OCI-LY3 (cell line): ENCODE measurements at regions not wholly inside any gene's neighbourhood (a gene's known extent, or its start where the extent isn't known, plus 50 kb on each side); places are given as distances from the start of the nearest gene placed in this dataset.
A peak's percentile ranks its signal among the peaks of the same experiment; 100 is the strongest.
"Not testable (repeated sequence)": the region's sequence is repeated elsewhere in the genome, so short reads cannot be mapped to it uniquely, and the experiment has no call there.

ENCODE experiments used
- H2AFZ ChIP-seq: fragments of 200-600, 300-600 bp; shearing (Covaris generic); 2 replicates; pipeline ENCODE4 v1.6.0; 2014; ENCODE audit warnings: antibody characterized with exemption, low read depth, low read length
- H3K27ac ChIP-seq: fragments of 200-600, 300-600 bp; sonication (generic); 2 replicates; pipeline ENCODE4 v1.5.1; 2014; ENCODE audit warnings: mild to moderate bottlenecking, low read length, moderate library complexity, mixed read lengths
- H3K27me3 ChIP-seq: fragments of 200-600, 300-600 bp; sonication (generic); 2 replicates; pipeline ENCODE4 v1.6.1; 2014; ENCODE audit warnings: low read depth, low read length, mixed read lengths
- H3K36me3 ChIP-seq: fragments of 200-600, 300-600 bp; sonication (generic); replicated peaks from 2 replicates; pipeline ENCODE3; 2014; ENCODE audit warnings: low read depth, low read length, mixed read lengths
- H3K4me1 ChIP-seq: fragments of 300-600, 200-600 bp; sonication (generic); 2 replicates; pipeline ENCODE4 v1.6.1; 2014; ENCODE audit warnings: low read length, mixed read lengths
- H3K4me2 ChIP-seq: fragments of 200-600, 300-600 bp; sonication (generic); 2 replicates; pipeline ENCODE4 v1.6.1; 2014; ENCODE audit warnings: low read length, mixed read lengths
- H3K4me3 ChIP-seq: fragments of 300-600, 200-600 bp; sonication (generic); 2 replicates; pipeline ENCODE4 v1.5.1; 2014; ENCODE audit warnings: antibody characterized with exemption, mild to moderate bottlenecking, low read length, moderate library complexity
- H3K79me2 ChIP-seq: fragments of 300-600, 200-600 bp; shearing (Covaris generic); 2 replicates; pipeline ENCODE4 v1.6.1; 2014; ENCODE audit warnings: mild to moderate bottlenecking, low read length, mixed read lengths
- H3K9ac ChIP-seq: fragments of 300-600, 200-600 bp; shearing (Covaris generic); 2 replicates; pipeline ENCODE4 v1.6.0; 2014; ENCODE audit warnings: mild to moderate bottlenecking, low read length, moderate library complexity
- H3K9me3 ChIP-seq: fragments of 200-600, 300-600 bp; shearing (Covaris generic); 2 replicates; pipeline ENCODE4 v1.6.1; 2014; ENCODE audit warnings: low read length, mixed read lengths; ENCODE audit not compliant: insufficient read depth
- H4K20me1 ChIP-seq: fragments of 200-600, 300-600 bp; sonication (generic); 2 replicates; pipeline ENCODE4 v1.6.1; 2016; ENCODE audit warnings: low read length, mixed read lengths; ENCODE audit not compliant: insufficient read depth
- EZH2phosphoT487 ChIP-seq: fragments of 200-600 bp; shearing (Covaris generic); IDR thresholded peaks from 2 replicates; pipeline ENCODE4 v1.6.1; 2018; ENCODE audit warnings: antibody characterized with exemption, mixed run types, low read depth
- TF ChIP-seq, protein P1 (sequence below): fragments of 200-600, 300-600 bp; sonication (generic); IDR thresholded peaks from 2 replicates; pipeline ENCODE4 v1.5.1; 2014; ENCODE audit warnings: antibody characterized with exemption, low read length, low read depth

- Histone ChIP-seq H3K36me3 (no peaks in the 10 kb centered on the region), H3K4me3 (no peak overlapping the region), H3K4me2 (no peak overlapping the region; the same call in 1 of the 2 replicates), H3K9me3 (no peaks in the 10 kb centered on the region), H2AFZ (no peak overlapping the region), H3K79me2 (no peaks in the 10 kb centered on the region), H3K9ac (no peak overlapping the region), H4K20me1 (no peaks in the 10 kb centered on the region), H3K27me3 (0 out of 2 replicates have a peak, but pooled peaks cover 5% of the 10 kb centered on the region), H3K4me1 (peaks cover 19% of the 10 kb centered on the region), H3K27ac (no peak overlapping the region)
- TF ChIP-seq, protein P1, sequence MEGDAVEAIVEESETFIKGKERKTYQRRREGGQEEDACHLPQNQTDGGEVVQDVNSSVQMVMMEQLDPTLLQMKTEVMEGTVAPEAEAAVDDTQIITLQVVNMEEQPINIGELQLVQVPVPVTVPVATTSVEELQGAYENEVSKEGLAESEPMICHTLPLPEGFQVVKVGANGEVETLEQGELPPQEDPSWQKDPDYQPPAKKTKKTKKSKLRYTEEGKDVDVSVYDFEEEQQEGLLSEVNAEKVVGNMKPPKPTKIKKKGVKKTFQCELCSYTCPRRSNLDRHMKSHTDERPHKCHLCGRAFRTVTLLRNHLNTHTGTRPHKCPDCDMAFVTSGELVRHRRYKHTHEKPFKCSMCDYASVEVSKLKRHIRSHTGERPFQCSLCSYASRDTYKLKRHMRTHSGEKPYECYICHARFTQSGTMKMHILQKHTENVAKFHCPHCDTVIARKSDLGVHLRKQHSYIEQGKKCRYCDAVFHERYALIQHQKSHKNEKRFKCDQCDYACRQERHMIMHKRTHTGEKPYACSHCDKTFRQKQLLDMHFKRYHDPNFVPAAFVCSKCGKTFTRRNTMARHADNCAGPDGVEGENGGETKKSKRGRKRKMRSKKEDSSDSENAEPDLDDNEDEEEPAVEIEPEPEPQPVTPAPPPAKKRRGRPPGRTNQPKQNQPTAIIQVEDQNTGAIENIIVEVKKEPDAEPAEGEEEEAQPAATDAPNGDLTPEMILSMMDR, result no peak
- no peak for TF ChIP-seq EZH2phosphoT487
These were observed 208.6 kb downstream of the BLID start for GRCh38 chr11:121907379-121907778.

DNA sequence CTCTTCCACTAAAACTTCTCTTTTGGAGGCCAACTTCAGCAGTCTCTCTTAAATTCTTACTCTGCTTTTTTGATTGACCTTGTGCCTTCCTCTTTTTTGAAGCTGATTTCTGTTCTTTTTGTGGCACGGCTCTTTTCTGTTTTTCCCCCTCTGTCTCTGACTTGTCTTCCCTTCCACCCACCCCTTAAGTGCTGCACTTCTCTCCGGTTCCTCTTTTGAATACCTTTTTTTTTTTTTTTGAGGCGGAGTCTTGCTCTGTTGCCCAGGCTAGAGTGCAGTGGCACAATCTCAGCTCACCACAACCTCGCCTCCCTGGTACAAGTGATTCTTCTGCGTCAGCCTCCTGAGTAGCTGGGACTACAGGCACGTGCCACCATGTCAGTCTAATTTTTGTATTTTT is 211.9 kb downstream of the BLID start:
- no peaks in the 10 kb centered on the region for H3K9me3 ChIP-seq
- no peaks in the 10 kb centered on the region for H4K20me1 ChIP-seq
- H3K36me3 ChIP-seq, result no peaks in the 10 kb centered on the region
- peaks cover 19% of the 10 kb centered on the region for H3K4me1 ChIP-seq
- H3K4me3 ChIP-seq, result no peak overlapping the region
- H3K9ac ChIP-seq, result no peak overlapping the region
- no peak for TF ChIP-seq EZH2phosphoT487
- TF ChIP-seq, protein P1, result no peak
- 0 out of 2 replicates have a peak, but pooled peaks cover 9% of the 10 kb centered on the region for H3K27me3 ChIP-seq
- peak overlapping the region; percentile 35 for H3K4me2 ChIP-seq
- no peak overlapping the region for H2AFZ ChIP-seq
- H3K27ac ChIP-seq, result peak overlapping the region; percentile 26; the same call in 1 of the 2 replicates
- H3K79me2 ChIP-seq, result no peaks in the 10 kb centered on the region

GRCh38 chr11:121901886-121902285 is 214.1 kb downstream of the BLID start:
- TF ChIP-seq, protein P1, result no peak
- no peak for TF ChIP-seq EZH2phosphoT487
- Histone ChIP-seq H4K20me1 (no peaks in the 10 kb centered on the region), H3K4me1 (peaks cover 10% of the 10 kb centered on the region), H3K27me3 (peaks cover 9% of the 10 kb centered on the region; the same call in 1 of the 2 replicates), H3K36me3 (no peaks in the 10 kb centered on the region), H3K9ac (no peak overlapping the region), H3K9me3 (no peaks in the 10 kb centered on the region), H3K4me2 (no peak overlapping the region), H3K79me2 (no peaks in the 10 kb centered on the region), H3K27ac (no peak overlapping the region), H3K4me3 (no peak overlapping the region), H2AFZ (no peak overlapping the region)

GRCh38 chr11:121901417-121901816 is 214.6 kb downstream of the BLID start:
- not testable (repeated sequence) for H4K20me1 ChIP-seq, H3K4me2 ChIP-seq, H3K79me2 ChIP-seq, H3K9me3 ChIP-seq, H3K36me3 ChIP-seq, H3K27me3 ChIP-seq, H2AFZ ChIP-seq, H3K27ac ChIP-seq, H3K9ac ChIP-seq, H3K4me3 ChIP-seq
- peaks cover 10% of the 10 kb centered on the region for H3K4me1 ChIP-seq

DNA sequence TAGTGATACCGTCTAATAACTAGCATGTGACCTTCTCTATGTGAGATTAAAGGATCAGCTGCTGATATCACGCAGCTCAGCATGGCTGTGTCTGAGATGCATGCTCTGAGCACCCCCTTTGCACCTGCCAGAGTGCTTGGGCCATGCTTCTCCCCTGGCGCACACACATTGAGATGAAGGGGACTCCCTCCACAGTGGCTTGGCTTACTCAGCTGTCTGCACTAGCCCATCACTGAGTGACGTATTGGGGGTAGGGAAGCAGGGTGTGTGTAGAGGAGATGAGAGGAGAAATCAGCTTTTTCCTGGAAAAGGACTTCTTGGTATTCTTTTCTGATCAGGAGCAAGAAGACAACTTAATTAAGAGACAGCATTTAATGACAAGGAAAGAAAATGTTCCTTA is 216.5 kb downstream of the BLID start:
- Histone ChIP-seq H3K79me2 (no peaks in the 10 kb centered on the region), H3K9ac (no peak overlapping the region), H2AFZ (no peak overlapping the region), H3K27me3 (peaks cover 12% of the 10 kb centered on the region), H3K36me3 (no peaks in the 10 kb centered on the region), H3K27ac (no peak overlapping the region), H3K9me3 (no peaks in the 10 kb centered on the region), H3K4me2 (no peak overlapping the region), H4K20me1 (no peaks in the 10 kb centered on the region), H3K4me3 (no peak overlapping the region), H3K4me1 (peaks cover 10% of the 10 kb centered on the region)
- TF ChIP-seq, protein P1, result no peak
- no peak for TF ChIP-seq EZH2phosphoT487
